ENCODE measurements at regions not wholly inside any gene's neighbourhood (a gene's known extent, or its start where the extent isn't known, plus 50 kb on each side); places are given as distances from the start of the nearest gene placed in this dataset.
A peak's percentile ranks its signal among the peaks of the same experiment; 100 is the strongest.

DNA sequence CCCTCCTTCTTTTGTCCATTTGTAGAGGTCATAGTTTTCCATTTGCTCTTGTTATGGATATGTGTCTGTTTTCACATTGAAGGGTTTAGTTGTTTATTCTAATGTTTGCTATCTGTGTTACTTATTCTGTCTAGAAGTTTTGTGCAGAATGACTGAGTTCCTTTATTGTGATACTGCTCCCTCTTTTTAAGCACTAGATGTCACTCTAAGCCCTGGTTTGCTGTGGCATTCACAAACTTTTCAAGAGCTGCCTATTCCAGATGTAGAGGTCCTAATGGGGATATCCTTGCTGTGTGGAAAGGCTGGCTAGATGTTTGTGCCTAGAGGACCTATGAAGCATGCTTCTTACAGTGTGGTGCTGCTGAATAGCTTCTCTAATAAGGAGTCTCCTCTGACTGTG lies 338.6 kb downstream of the SPIN4 start:
- TF ChIP-seq, protein P1, sequence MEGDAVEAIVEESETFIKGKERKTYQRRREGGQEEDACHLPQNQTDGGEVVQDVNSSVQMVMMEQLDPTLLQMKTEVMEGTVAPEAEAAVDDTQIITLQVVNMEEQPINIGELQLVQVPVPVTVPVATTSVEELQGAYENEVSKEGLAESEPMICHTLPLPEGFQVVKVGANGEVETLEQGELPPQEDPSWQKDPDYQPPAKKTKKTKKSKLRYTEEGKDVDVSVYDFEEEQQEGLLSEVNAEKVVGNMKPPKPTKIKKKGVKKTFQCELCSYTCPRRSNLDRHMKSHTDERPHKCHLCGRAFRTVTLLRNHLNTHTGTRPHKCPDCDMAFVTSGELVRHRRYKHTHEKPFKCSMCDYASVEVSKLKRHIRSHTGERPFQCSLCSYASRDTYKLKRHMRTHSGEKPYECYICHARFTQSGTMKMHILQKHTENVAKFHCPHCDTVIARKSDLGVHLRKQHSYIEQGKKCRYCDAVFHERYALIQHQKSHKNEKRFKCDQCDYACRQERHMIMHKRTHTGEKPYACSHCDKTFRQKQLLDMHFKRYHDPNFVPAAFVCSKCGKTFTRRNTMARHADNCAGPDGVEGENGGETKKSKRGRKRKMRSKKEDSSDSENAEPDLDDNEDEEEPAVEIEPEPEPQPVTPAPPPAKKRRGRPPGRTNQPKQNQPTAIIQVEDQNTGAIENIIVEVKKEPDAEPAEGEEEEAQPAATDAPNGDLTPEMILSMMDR (conservative IDR thresholded peaks at IDR 0.05): peak; percentile 36
- no peak for TF ChIP-seq ZFX (IDR thresholded peaks at IDR 0.05)

All from C4-2B (cell line).